GM21576 (cell line): ENCODE measurements at regions not wholly inside any gene's neighbourhood (a gene's known extent, or its start where the extent isn't known, plus 50 kb on each side); places are given as distances from the start of the nearest gene placed in this dataset.

Source experiments
- ATAC-seq: cut with Tn5 transposase; IDR thresholded peaks from one replicate; pipeline ENCODE4 v1.9.1; 2021; ENCODE audit warnings: mild to moderate bottlenecking, moderate library complexity; ENCODE audit not compliant: unreplicated experiment

- ATAC-seq, result no peak
Observed at GRCh38 chr7:88515301-88515700, 208.6 kb upstream of the STEAP4 start.

DNA sequence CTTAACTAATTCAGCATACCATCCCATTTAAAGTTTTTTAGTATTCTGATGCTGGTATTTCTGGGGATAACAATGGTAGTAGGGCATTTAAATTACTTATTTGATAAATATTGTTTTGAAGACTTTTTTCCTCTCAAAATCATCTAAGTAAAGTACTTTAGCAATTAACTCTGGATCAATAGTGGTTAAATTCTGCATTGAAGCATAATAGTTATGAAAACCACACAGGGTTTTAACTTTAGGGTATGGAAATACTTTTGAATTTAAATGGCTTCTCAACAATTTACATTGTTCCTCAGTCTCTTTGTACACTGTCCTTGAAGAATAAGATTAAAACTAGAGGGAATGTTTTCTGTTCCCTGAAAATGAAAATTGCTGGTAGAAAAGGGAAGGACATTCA, 202.6 kb upstream of the STEAP4 start:
- no peak for ATAC-seq

DNA sequence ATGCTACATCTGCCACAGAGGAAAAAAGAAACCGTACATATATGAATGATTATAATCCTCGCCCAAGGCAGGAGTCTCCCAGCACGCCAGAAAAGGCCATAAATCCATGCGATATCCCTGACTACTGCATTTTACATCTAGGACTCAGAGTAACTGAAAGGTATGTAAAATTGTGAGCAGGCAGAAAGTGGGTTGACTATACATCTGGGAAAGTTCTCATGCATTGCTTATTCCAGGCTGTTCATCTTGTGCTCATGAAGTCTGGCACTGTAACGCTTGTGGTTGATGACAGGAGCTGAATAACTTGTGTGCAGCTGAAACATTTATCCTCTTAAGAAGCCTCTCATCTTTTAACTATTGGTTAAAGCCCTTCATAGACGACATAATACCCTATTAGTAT, 193.4 kb upstream of the STEAP4 start:
- ATAC-seq, result no peak

DNA sequence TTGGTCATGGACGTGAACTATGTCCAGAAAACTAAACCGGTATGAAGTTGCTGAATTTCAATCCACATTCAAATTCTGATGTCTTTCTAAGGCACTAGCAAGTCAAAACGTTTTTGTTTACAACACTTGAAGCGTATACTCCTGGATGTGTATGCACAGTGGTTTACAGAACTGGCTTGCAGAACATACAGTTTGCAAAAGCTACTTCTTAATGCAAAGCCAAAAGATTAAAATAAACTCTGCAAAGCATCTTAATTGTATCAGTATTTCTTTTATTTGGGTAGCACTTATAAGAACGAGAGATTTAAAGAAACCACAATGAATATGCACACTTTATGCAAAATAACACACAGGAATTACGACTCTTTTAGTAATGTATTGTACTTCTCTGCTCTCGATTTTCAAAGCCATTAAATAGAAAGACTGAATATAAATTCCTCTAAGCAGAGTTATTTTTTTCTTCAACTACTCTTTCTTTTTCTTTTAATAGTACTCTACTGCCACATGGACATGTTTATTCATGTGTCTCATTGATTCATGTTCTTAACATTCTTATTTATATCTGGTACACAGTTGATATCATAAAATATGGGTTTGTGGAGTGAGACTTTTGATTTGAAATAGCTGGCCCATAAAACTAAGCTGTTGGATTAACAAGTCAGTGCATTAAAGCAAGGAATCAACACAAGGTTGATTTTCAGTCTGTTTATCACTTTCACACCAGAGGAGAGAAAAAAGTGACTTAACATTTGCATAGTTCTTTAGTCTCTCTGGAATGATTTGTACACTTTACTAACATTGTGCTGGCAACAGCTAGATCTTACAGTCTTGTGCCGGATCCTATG, 189.4 kb upstream of the STEAP4 start:
- ATAC-seq, result no peak

GRCh38 chr7:88492153-88492552, 185.5 kb upstream of the STEAP4 start:
- ATAC-seq, result no peak

DNA sequence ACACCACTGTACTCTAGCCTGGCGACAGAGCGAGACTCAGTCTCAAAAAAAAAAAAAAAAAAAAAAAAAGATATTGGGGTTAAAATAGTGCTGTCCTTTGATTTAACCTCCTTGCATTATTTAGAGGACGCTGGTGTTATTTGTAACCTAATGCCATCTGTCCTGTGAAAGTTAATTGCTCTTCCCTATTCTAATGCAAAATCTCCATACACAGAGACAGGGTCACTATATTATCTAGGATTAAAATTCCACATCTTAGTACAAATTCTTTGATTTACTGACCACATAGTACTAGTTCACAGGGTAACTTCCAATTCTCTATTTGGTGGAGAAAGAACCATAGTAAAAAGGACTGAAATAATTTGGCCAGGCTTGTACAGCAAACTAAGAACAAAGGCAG, 184.2 kb upstream of the STEAP4 start:
- ATAC-seq, result no peak

- no peak for ATAC-seq
Observed at GRCh38 chr7:88490161-88490560, 183.5 kb upstream of the STEAP4 start.

- no peak for ATAC-seq
Observed at GRCh38 chr7:88485821-88486220, 179.1 kb upstream of the STEAP4 start.

- ATAC-seq, result no peak
Observed at GRCh38 chr7:88484551-88484950, 177.9 kb upstream of the STEAP4 start.

DNA sequence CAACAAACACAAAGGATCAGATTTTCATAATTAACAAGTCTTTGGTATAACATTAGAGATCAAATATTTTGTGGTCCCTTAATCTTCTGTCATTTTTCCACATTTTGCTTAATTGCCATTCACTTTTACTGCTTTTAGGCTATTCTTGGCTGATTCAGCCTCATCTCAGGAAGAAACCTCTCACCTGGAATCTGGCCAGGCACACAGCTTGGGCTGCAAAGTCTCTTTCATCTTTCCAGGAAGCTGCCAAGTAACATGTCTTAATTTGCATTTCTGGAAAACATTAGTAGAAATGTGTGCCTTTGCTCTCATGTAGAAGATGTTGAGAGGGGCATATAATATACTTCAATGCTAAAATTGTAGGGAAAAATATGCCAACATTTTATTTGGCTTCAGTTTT, 174.2 kb upstream of the STEAP4 start:
- no peak for ATAC-seq

DNA sequence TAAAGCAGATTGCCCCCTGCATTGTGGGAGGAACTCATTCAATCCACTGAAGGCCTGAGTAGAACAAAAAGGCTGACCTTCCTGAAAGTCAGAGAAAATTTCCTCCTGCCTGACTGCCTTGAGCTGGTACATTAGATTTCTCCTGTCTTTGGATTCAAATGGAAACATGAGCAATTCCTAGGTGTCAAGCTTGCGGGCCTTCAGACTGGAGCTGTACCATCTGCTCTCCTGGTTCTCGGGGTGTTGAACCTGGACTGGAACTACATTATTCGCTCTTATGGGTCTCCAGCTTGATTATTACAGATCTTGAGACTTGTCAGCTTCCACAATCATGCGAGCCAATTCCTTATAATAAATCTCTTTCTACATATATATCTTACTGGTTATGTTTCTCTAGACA, 173.6 kb upstream of the STEAP4 start:
- ATAC-seq, result no peak

GRCh38 chr7:88477976-88478375, 171.3 kb upstream of the STEAP4 start:
- no peak for ATAC-seq

GRCh38 chr7:88465600-88465999, 158.9 kb upstream of the STEAP4 start:
- ATAC-seq, result no peak

DNA sequence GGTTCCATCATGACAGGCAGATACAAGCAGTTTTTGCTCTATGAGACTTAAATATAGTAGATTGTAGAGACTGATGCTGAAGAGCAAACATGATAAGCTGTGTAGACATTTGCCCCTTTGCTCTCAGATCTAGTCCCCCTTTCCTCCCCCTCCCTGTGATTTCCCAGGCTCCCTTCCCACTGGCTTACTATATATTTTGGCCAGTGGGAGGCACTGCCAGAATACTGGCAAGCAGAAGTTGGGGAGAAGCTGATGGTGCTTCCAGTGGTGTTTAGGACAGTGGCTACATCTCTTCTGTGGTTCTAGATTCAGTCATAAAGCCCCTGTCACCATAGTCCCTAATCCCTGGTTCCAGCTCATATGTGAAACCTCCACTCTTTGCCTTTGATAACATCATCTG, 156.1 kb upstream of the STEAP4 start:
- no peak for ATAC-seq

DNA sequence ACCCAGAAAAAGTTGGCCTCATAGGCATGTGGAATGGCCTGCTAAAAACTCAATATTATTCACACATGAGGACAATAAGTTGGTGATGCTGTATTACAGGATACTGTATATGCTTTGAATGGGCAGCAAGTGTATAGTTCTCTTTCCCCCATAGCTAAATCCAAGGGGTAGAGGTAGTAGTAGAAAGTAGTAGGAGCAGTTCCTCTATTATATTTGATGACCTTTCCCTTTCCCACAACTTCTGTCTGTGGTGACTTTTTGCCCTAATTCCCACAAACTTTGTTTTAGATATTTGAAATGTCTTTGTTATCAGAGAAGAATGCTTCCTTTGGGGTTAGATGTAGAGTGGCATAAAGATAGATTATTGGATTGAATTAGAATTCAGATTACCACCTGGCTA, 154.0 kb upstream of the STEAP4 start:
- no peak for ATAC-seq

- no peak for ATAC-seq
Observed at GRCh38 chr7:88458946-88459345, 152.3 kb upstream of the STEAP4 start.

DNA sequence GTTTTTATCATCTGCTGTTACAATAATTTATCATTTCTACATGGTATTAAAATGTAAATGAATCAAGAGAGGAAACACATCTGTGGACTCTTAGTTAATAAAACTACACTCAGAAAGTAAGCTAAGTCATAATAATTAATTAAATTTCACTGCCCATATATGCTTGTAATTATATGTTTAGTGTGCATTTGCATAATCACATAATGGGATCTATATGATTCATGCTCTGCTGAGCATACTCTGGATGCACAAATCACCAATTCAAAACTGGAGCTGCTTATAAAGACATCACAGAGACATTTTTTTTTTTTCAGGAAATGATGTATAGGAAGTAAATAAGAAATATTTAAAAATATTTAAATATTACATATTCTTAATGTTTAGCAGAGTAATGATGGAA, 151.6 kb upstream of the STEAP4 start:
- ATAC-seq, result no peak

GRCh38 chr7:88457320-88457719, 150.6 kb upstream of the STEAP4 start:
- ATAC-seq, result no peak

- ATAC-seq, result no peak
Observed at GRCh38 chr7:88456490-88456889, 149.8 kb upstream of the STEAP4 start.

- ATAC-seq, result no peak
Observed at GRCh38 chr7:88455696-88456095, 149.0 kb upstream of the STEAP4 start.

DNA sequence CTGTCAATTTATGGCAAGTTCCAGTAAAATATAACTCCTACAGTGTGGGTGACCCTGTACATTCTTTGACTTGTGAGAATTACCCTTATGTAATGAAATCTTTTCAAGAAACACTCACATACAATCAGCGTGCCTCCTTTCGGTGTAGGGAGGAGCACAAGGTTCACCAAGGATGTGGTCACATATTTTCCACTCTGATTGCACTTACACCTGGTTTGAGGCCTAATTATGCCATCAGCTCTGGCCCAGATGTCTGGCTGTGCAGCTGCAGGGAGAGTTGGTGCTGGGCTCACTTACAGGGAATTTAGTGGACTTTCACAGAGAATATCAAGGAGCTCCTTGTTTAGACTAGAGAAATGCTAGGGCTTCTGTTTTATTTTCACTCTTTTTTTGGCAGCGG, 146.0 kb upstream of the STEAP4 start:
- no peak for ATAC-seq

GRCh38 chr7:88450874-88451273, 144.2 kb upstream of the STEAP4 start:
- ATAC-seq, result no peak

DNA sequence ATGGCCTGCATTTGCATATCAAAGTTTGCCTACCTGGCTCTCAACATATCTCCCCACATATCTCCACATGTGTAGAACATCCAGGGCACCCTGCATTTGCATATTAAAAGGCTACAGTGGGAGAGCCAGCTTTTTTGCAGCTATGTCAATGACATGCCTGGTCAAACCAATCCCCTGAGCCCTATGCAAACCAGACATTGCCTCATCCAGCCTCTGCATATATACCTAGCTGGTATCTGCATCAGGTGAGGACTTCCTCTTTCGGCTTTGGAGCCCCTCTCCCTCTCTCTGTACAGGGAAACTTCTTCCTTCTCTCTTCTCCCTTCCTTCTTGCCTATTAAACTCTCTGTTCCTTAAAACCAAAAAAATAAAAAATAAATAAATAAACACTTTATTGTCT, 142.7 kb upstream of the STEAP4 start:
- no peak for ATAC-seq
